ENCODE measurements at regions not wholly inside any gene's neighbourhood (a gene's known extent, or its start where the extent isn't known, plus 50 kb on each side); places are given as distances from the start of the nearest gene placed in this dataset.

- POLR2A ChIA-PET = no interaction called here
- CTCF ChIA-PET = no interaction called here
Observed at GRCh38 chr7:80082213-80082612, 52.4 kb upstream of the GNAI1 start.

- CTCF ChIA-PET = no interaction called here
- POLR2A ChIA-PET = no interaction called here
Observed at GRCh38 chr7:80078886-80079285, 55.7 kb upstream of the GNAI1 start.

- POLR2A ChIA-PET = no interaction called here
- CTCF ChIA-PET = no interaction called here
Observed at GRCh38 chr7:80078159-80078731, 56.4 kb upstream of the GNAI1 start.

- CTCF ChIA-PET = no interaction called here
- POLR2A ChIA-PET = no interaction called here
Observed at GRCh38 chr7:80070391-80070790, 64.2 kb upstream of the GNAI1 start.

GRCh38 chr7:80066639-80067038 is 68.0 kb upstream of the GNAI1 start:
- ChIA-PET CTCF (no interaction called here), POLR2A (no interaction called here)

GRCh38 chr7:80063834-80064233 is 70.8 kb upstream of the GNAI1 start:
- POLR2A ChIA-PET = no interaction called here

GRCh38 chr7:80060218-80060806 is 74.3 kb upstream of the GNAI1 start:
- ChIA-PET POLR2A (no interaction called here), CTCF (no interaction called here)

More at GRCh38 chr7:80063834-80064233, 70.8 kb upstream of the GNAI1 start:
- CTCF ChIA-PET = no interaction called here

GRCh38 chr7:80057488-80057887 is 77.1 kb upstream of the GNAI1 start:
- CTCF ChIA-PET = no interaction called here
- POLR2A ChIA-PET = no interaction called here

GRCh38 chr7:80054356-80054755 is 80.3 kb upstream of the GNAI1 start:
- ChIA-PET POLR2A (no interaction called here), CTCF (no interaction called here)

GRCh38 chr7:80053124-80053523 is 81.5 kb upstream of the GNAI1 start:
- CTCF ChIA-PET = no interaction called here
- POLR2A ChIA-PET = no interaction called here

GRCh38 chr7:80047856-80048459 is 86.7 kb upstream of the GNAI1 start:
- ChIA-PET CTCF (no interaction called here), POLR2A (no interaction called here)

- CTCF ChIA-PET = interaction anchor here (0.7 kb wide), 1 partner anchor 80 kb away, joined by 3 read pairs; no protein-coding TSS in a partner anchor
Observed at GRCh38 chr7:80047032-80047431, 87.6 kb upstream of the GNAI1 start.

GRCh38 chr7:80044796-80045195 is 89.8 kb upstream of the GNAI1 start:
- ChIA-PET CTCF (no interaction called here), POLR2A (no interaction called here)

More at GRCh38 chr7:80047032-80047431, 87.6 kb upstream of the GNAI1 start:
- POLR2A ChIA-PET = no interaction called here

GRCh38 chr7:80040752-80041151 is 93.9 kb upstream of the GNAI1 start:
- POLR2A ChIA-PET = no interaction called here
- CTCF ChIA-PET = no interaction called here

GRCh38 chr7:80040335-80040734 is 94.3 kb upstream of the GNAI1 start:
- ChIA-PET CTCF (no interaction called here), POLR2A (no interaction called here)

- ChIA-PET POLR2A (no interaction called here), CTCF (no interaction called here)
Observed at GRCh38 chr7:80039251-80039884, 95.3 kb upstream of the GNAI1 start.

GRCh38 chr7:80037689-80038088 is 96.9 kb upstream of the GNAI1 start:
- ChIA-PET POLR2A (no interaction called here), CTCF (no interaction called here)

GRCh38 chr7:80036107-80036506 is 98.5 kb upstream of the GNAI1 start:
- POLR2A ChIA-PET = no interaction called here

GRCh38 chr7:80028717-80029116 is 105.9 kb upstream of the GNAI1 start:
- CTCF ChIA-PET = no interaction called here

More at GRCh38 chr7:80036107-80036506, 98.5 kb upstream of the GNAI1 start:
- CTCF ChIA-PET = no interaction called here

GRCh38 chr7:80027611-80028173 is 106.9 kb upstream of the GNAI1 start:
- ChIA-PET CTCF (no interaction called here), POLR2A (no interaction called here)

More at GRCh38 chr7:80028717-80029116, 105.9 kb upstream of the GNAI1 start:
- POLR2A ChIA-PET = no interaction called here

- POLR2A ChIA-PET = no interaction called here
- CTCF ChIA-PET = no interaction called here
Observed at GRCh38 chr7:80026766-80027165, 107.9 kb upstream of the GNAI1 start.
